ENCODE measurements at regions not wholly inside any gene's neighbourhood (a gene's known extent, or its start where the extent isn't known, plus 50 kb on each side); places are given as distances from the start of the nearest gene placed in this dataset.

DNA sequence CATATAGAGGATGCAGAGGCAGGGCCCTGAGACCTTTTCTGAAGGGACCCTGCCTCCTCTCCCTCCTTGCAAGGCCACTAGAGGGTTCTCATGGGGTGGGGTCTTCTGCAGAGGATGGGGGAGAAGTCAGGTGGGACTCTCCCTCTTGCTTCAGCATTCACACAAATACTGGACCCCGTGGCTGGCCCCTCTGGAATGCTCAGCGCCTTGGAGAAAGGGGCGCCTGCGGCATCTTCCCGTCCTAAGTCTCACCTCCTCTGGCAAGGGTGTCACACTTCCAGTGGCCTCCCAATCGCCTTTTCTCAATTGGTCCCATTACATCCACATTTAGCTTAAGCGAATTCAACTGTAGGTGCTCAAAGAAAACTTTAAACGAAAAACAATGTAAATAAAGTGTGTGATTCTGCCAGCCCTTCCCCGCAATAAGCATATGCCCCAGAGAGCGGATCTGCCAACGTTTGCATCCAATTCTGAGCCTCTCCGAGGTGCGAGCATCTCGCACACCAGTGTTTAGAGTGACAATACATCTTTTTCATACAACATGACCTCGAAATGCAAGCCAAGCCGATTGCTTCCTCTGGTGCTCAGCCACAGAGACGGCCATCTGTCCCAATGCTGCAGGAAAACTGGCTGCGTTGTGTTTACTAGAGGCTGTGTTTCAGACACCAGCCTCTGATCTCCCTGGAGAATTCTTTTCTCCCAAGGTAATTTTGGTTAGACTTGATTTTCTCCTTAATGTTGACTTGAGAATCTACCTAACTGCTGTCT is 69.1 kb upstream of the WASF3 start:
- no peak for TF ChIP-seq EZH2phosphoT487 (IDR thresholded peaks at IDR 0.05; ENCODE audit: borderline replicate concordance, low read depth, low read length)
- TF ChIP-seq, protein P1, sequence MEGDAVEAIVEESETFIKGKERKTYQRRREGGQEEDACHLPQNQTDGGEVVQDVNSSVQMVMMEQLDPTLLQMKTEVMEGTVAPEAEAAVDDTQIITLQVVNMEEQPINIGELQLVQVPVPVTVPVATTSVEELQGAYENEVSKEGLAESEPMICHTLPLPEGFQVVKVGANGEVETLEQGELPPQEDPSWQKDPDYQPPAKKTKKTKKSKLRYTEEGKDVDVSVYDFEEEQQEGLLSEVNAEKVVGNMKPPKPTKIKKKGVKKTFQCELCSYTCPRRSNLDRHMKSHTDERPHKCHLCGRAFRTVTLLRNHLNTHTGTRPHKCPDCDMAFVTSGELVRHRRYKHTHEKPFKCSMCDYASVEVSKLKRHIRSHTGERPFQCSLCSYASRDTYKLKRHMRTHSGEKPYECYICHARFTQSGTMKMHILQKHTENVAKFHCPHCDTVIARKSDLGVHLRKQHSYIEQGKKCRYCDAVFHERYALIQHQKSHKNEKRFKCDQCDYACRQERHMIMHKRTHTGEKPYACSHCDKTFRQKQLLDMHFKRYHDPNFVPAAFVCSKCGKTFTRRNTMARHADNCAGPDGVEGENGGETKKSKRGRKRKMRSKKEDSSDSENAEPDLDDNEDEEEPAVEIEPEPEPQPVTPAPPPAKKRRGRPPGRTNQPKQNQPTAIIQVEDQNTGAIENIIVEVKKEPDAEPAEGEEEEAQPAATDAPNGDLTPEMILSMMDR (conservative IDR thresholded peaks at IDR 0.05; ENCODE audit: low read length), result no peak

All from OCI-LY7 (cell line).